HCT116 (cell line): ENCODE measurements at regions not wholly inside any gene's neighbourhood (a gene's known extent, or its start where the extent isn't known, plus 50 kb on each side); places are given as distances from the start of the nearest gene placed in this dataset.

Experiments used
- ATAC-seq: fragments of 200-7000 bp; cut with Tn5 transposase; 2 replicates; pipeline ENCODE4 v1.9.1; 2020; ENCODE audit warnings: mild to moderate bottlenecking, moderate library complexity
- BruUV-seq: library from RNA; stranded (reverse); fragments of 400-500 nt; replicated peaks from 2 replicates; lab custom pipeline; 2021; lab: Mats Ljungman, UMichigan
- CTCF ChIA-PET: fragments of 300-600 bp; sonication (Branson Sonifier 250); formaldehyde crosslinking; loops from one replicate; lab custom pipeline; 2021; ENCODE audit warnings: antibody characterized with exemption; lab: Charles Lee
- POLR2A ChIA-PET: fragments of 300-600, 350-600 bp; sonication (Branson Sonifier 250); formaldehyde crosslinking; loops from one replicate; lab custom pipeline; 2021; ENCODE audit warnings: antibody characterized with exemption; lab: Charles Lee
- RAD21 ChIA-PET, 2 experiments: fragments of 300-600 bp; sonication (Branson Sonifier 250); formaldehyde crosslinking; loops; one replicate each; lab custom pipeline; 2023; ENCODE audit warnings: low total read pairs in 2 of 2; ENCODE audit not compliant: uncharacterized antibody in 2 of 2, unreplicated experiment in 2 of 2, low non-redundant PET in 1 of 2; lab: Charles Lee
- DNase-seq: peaks from one replicate; pipeline ENCODE4 v3.0.0-alpha.2; 2010; ENCODE audit warnings: low read depth, low spot score
- H2AFZ ChIP-seq: fragments of 200-600 bp; shearing (Covaris generic), sonication (generic); 2 replicates; pipeline ENCODE4 v1.6.1; 2017; ENCODE audit warnings: low read depth, mixed run types, mixed read lengths, antibody characterized with exemption, low read length; ENCODE audit not compliant: poor library complexity, severe bottlenecking
- H3K27ac ChIP-seq: 2 replicates; pipeline ENCODE4 v1.5.1; 2012; ENCODE audit warnings: low read depth, low read length
- H3K27me3 ChIP-seq: fragments of 200-600 bp; sonication (generic); 2 replicates; pipeline ENCODE4 v1.6.1; 2016; ENCODE audit warnings: mixed run types, low read length, mixed read lengths; ENCODE audit not compliant: insufficient read depth
- H3K36me3 ChIP-seq, 2 experiments: fragments of 200-500 bp in 1 of 2; fragments of 200-600 bp in 1 of 2; sonication (Bioruptor generic) in 1 of 2; sonication (generic) in 1 of 2; 2 replicates each; pipeline versions ENCODE4 v1.5.1 to v1.6.1; 2014 to 2016; ENCODE audit warnings: low read length in 2 of 2, inconsistent platforms in 1 of 2, mixed read lengths in 1 of 2, mixed run types in 1 of 2; ENCODE audit not compliant: insufficient read depth in 2 of 2, control insufficient read depth in 1 of 2
- H3K4me1 ChIP-seq, 2 experiments: fragments of 200-600 bp in 1 of 2; sonication (generic) in 1 of 2; 2 replicates each; pipeline versions ENCODE4 v1.5.1 to v1.6.1; 2012 to 2017; ENCODE audit warnings: low read length in 2 of 2, inconsistent platforms in 1 of 2, mild to moderate bottlenecking in 1 of 2, mixed read lengths in 1 of 2, mixed run types in 1 of 2, moderate library complexity in 1 of 2; ENCODE audit not compliant: insufficient read depth in 2 of 2, control insufficient read depth in 1 of 2
- H3K4me2 ChIP-seq: fragments of 200-600 bp; sonication (generic); 2 replicates; pipeline ENCODE4 v1.6.1; 2017; ENCODE audit warnings: mixed run types, low read length, mixed read lengths
- H3K4me3 ChIP-seq, 2 experiments: fragments of 200-600 bp in 1 of 2; sonication (generic) in 1 of 2; replicated peaks in 1 of 2; 2 replicates each; pipeline ENCODE4 v1.5.1; 2011 to 2016; ENCODE audit warnings: low read length in 2 of 2, control low read depth in 1 of 2, low read depth in 1 of 2, mild to moderate bottlenecking in 1 of 2, mixed read lengths in 1 of 2, mixed run types in 1 of 2
- H3K79me2 ChIP-seq: fragments of 200-600 bp; sonication (generic); 2 replicates; pipeline ENCODE4 v1.6.1; 2017; ENCODE audit warnings: mild to moderate bottlenecking, mixed run types, low read length, moderate library complexity, mixed read lengths; ENCODE audit not compliant: insufficient read depth
- H3K9ac ChIP-seq: fragments of 200-600 bp; sonication (generic); 2 replicates; pipeline ENCODE4 v1.6.1; 2016; ENCODE audit warnings: low read length, mixed read lengths
- H3K9me2 ChIP-seq: fragments of 200-600 bp; sonication (generic), shearing (Covaris generic); 2 replicates; pipeline ENCODE4 v1.6.1; 2017; ENCODE audit warnings: mixed run types, mild to moderate bottlenecking, moderate library complexity; ENCODE audit not compliant: insufficient read depth
- H3K9me3 ChIP-seq, 2 experiments: fragments of 200-500 bp in 1 of 2; fragments of 200-600 bp in 1 of 2; sonication (Bioruptor generic) in 1 of 2; sonication (generic) in 1 of 2; 2 replicates each; pipeline ENCODE4 v1.6.1; 2014 to 2017; ENCODE audit warnings: low read length in 2 of 2, mixed read lengths in 2 of 2, inconsistent platforms in 1 of 2, low read depth in 1 of 2, mild to moderate bottlenecking in 1 of 2, mixed run types in 1 of 2, moderate library complexity in 1 of 2; ENCODE audit not compliant: control insufficient read depth in 1 of 2, insufficient read depth in 1 of 2
- H4K20me1 ChIP-seq: fragments of 200-600 bp; sonication (generic), shearing (Covaris generic); 2 replicates; pipeline ENCODE4 v1.6.1; 2017; ENCODE audit warnings: mixed run types, mild to moderate bottlenecking, moderate library complexity; ENCODE audit not compliant: insufficient read depth
- ATF3 ChIP-seq: IDR thresholded peaks from 2 replicates; pipeline ENCODE4 v1.6.1; 2012
- CEBPB ChIP-seq: IDR thresholded peaks from 2 replicates; pipeline ENCODE4 v1.6.1; 2012; ENCODE audit warnings: low read depth
- CTCF ChIP-seq, 3 experiments: fragments of 200-600 bp in 1 of 3; sonication (generic) in 1 of 3; IDR thresholded peaks in 2 of 3; conservative IDR thresholded peaks in 1 of 3; 2 replicates each; pipeline ENCODE4 v1.5.1; 2012 to 2017; ENCODE audit warnings: low read depth in 2 of 3, low read length in 2 of 3, antibody characterized with exemption in 1 of 3, borderline replicate concordance in 1 of 3, control low read depth in 1 of 3, mild to moderate bottlenecking in 1 of 3, mixed read lengths in 1 of 3, mixed run types in 1 of 3, moderate library complexity in 1 of 3; ENCODE audit not compliant: insufficient read depth in 1 of 3
- EGR1 ChIP-seq: IDR thresholded peaks from 2 replicates; pipeline ENCODE4 v1.6.1; 2012; ENCODE audit warnings: low read depth
- ELF1 ChIP-seq: IDR thresholded peaks from 2 replicates; pipeline ENCODE4 v1.6.1; 2012; ENCODE audit warnings: low read depth, borderline replicate concordance
- EZH2 ChIP-seq: fragments of 200-600 bp; sonication (generic); IDR thresholded peaks from 2 replicates; pipeline ENCODE4 v1.6.1; 2017; ENCODE audit warnings: antibody characterized with exemption, mixed run types
- EZH2phosphoT487 ChIP-seq: fragments of 200-600 bp; IDR thresholded peaks from 2 replicates; pipeline ENCODE4 v1.6.1; 2018; ENCODE audit warnings: antibody characterized with exemption, borderline replicate concordance
- MAX ChIP-seq: IDR thresholded peaks from 2 replicates; pipeline ENCODE4 v1.6.1; 2012
- POLR2A ChIP-seq: IDR thresholded peaks from 2 replicates; pipeline ENCODE4 v1.7.0; 2011; ENCODE audit warnings: borderline replicate concordance; ENCODE audit not compliant: insufficient read depth, insufficient read length; ENCODE audit errors: extremely low read depth
- POLR2AphosphoS5 ChIP-seq: IDR thresholded peaks from 2 replicates; pipeline ENCODE4 v1.6.1; 2011; ENCODE audit warnings: mild to moderate bottlenecking, low read depth, low read length, moderate library complexity
- RAD21 ChIP-seq: IDR thresholded peaks from 2 replicates; pipeline ENCODE4 v1.6.1; 2012; ENCODE audit warnings: low read depth, mild to moderate bottlenecking
- SP1 ChIP-seq: IDR thresholded peaks from 2 replicates; pipeline ENCODE4 v1.6.1; 2012; ENCODE audit warnings: low read depth
- TCF7L2 ChIP-seq: IDR thresholded peaks from 2 replicates; pipeline ENCODE4 v1.7.0; 2011; ENCODE audit warnings: borderline replicate concordance, inconsistent platforms; ENCODE audit not compliant: insufficient read depth, insufficient read length; ENCODE audit errors: extremely low read depth
- ZNF274 ChIP-seq: fragments of 200-500 bp; sonication (Bioruptor generic); IDR thresholded peaks from 2 replicates; pipeline ENCODE4 v1.6.1; 2014; ENCODE audit warnings: mild to moderate bottlenecking, low read depth, low read length, inconsistent platforms
- intact Hi-C: fragments of 100-400 bp; cut with micrococcal nuclease; formaldehyde crosslinking; loops from 2 replicates; pipeline ENCODE4 v1.10.0; 2022

- Histone ChIP-seq H3K9me2 (no peaks in the 10 kb centered on the region), H3K27me3 (no peaks in the 10 kb centered on the region), H3K36me3 (no peaks in the 10 kb centered on the region), H3K9me3 (no peaks in the 10 kb centered on the region), H4K20me1 (no peaks in the 10 kb centered on the region), H3K79me2 (no peaks in the 10 kb centered on the region), H2AFZ (no peak overlapping the region), H3K4me3 (no peak overlapping the region), H3K4me2 (no peak overlapping the region), H3K9ac (no peak overlapping the region), H3K4me1 (no peaks in the 10 kb centered on the region), H3K27ac (no peak overlapping the region)
- TF ChIP-seq TCF7L2 (no peak), ELF1 (no peak), ZNF274 (no peak), RAD21 (no peak), EZH2phosphoT487 (no peak), EZH2 (no peak), POLR2A (no peak), SP1 (no peak), MAX (no peak), CTCF (IDR thresholded peaks at IDR 0.05 in 2 of 3, conservative IDR thresholded peaks at IDR 0.05 in 1 of 3; ENCODE audit: borderline replicate concordance in 1 of 3, insufficient read depth in 1 of 3, low read depth in 2 of 3, low read length in 2 of 3) (no peak), CEBPB (no peak), POLR2AphosphoS5 (no peak), EGR1 (no peak), ATF3 (no peak)
- BruUV-seq: no TSS peak
- RAD21 ChIA-PET: no interaction called here
- no peak for ATAC-seq
- intact Hi-C loops: no loop called here
- POLR2A ChIA-PET: no interaction called here
- CTCF ChIA-PET: no interaction called here
- DNase-seq: no peak
Measured at GRCh38 chr1:99439433-99440075, 175.3 kb downstream of the PLPPR4 start.
